H1 (cell line): ENCODE measurements at regions not wholly inside any gene's neighbourhood (a gene's known extent, or its start where the extent isn't known, plus 50 kb on each side); places are given as distances from the start of the nearest gene placed in this dataset.

Experiments
- NANOG ChIP-seq: IDR thresholded peaks from 2 replicates; pipeline ENCODE4 v1.6.1; 2011; ENCODE audit warnings: low read length, low read depth, mild to moderate bottlenecking, inconsistent platforms; ENCODE audit not compliant: insufficient read depth, poor library complexity, severe bottlenecking

GRCh38 chr2:120863661-120864320 is 128.1 kb downstream of the GLI2 start (continued):
- no peak for TF ChIP-seq NANOG
- TF ChIP-seq, all 59 proteins: peak for 0
